Upper lobe of right lung (tissue), 1 donor: ENCODE measurements at regions not wholly inside any gene's neighbourhood (a gene's known extent, or its start where the extent isn't known, plus 50 kb on each side); places are given as distances from the start of the nearest gene placed in this dataset.

ENCODE experiments used
- ATAC-seq: fragments of 200-7000 bp; cut with Tn5 transposase; one replicate; pipeline ENCODE4 v1.9.1; 2020; ENCODE audit warnings: mild to moderate bottlenecking, moderate library complexity
- DNase-seq: peaks from one replicate; pipeline ENCODE4 v3.0.0-alpha.2; 2020
- H3K27ac ChIP-seq: fragments of 200-600 bp; one replicate; pipeline ENCODE4 v1.8.0; 2022
- H3K27me3 ChIP-seq: fragments of 200-600 bp; one replicate; pipeline ENCODE4 v1.8.0; 2022; ENCODE audit warnings: mild to moderate bottlenecking
- H3K36me3 ChIP-seq: fragments of 200-600 bp; one replicate; pipeline ENCODE4 v1.8.0; 2022
- H3K4me1 ChIP-seq: fragments of 200-600 bp; one replicate; pipeline ENCODE4 v1.8.0; 2022
- H3K4me3 ChIP-seq: fragments of 200-600 bp; one replicate; pipeline ENCODE4 v1.8.0; 2022; ENCODE audit warnings: mild to moderate bottlenecking
- H3K9me3 ChIP-seq: fragments of 200-600 bp; one replicate; pipeline ENCODE4 v1.8.0; 2022
- intact Hi-C: fragments of 100-400 bp; cut with DNase I; formaldehyde crosslinking; loops from one replicate; pipeline ENCODE4 v1.11.0; 2022
- TF ChIP-seq, protein P1 (sequence below): fragments of 200-600 bp; IDR thresholded peaks from one replicate; pipeline ENCODE4 v1.8.0; 2022; ENCODE audit warnings: antibody characterized with exemption
- donor health status: DM: no; HTN: yes; CAD: no; lungs with severe emphysema.

DNA sequence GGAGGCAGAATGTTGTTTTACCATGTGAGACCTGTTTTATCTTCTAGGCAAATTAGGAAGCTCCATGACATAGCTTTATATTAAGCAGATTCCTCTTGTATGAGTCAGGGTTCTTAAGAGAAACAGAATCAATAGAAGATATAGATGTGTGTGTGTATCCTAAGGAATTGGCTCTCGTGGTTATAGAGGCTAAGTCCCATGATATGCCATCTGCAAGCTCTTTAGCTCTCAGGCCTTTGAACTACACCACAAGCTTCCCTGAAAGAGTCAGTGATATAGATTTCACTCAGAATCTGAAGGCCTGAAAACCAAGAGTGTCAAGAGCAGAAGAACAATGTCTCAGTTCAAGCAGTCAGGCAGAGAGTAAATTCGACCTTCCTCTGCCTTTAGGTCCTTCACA lies 365.8 kb upstream of the ZNF608 start:
- H3K27ac ChIP-seq = no peak overlapping the region

DNA sequence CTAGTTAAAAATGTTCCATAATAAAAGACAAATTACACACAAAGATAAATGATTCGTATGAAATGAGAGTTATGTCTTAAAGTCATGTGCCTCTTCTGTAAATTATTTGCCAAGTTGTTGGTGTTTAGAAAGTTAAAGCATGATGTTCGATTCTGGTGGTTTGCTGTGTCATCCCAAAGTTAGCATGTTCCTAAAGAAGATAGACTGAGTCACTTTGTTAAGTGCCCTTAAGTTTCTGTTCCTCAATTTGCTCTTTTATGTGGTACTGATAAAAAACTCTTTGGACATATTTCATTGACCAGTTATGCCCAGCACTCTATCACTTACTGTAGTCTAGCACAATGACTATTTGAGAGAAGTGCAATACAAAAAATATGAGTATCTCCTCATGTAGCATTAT lies 366.9 kb upstream of the ZNF608 start:
- Histone ChIP-seq H3K4me1 (no peaks in the 10 kb centered on the region), H3K27me3 (no peaks in the 10 kb centered on the region), H3K36me3 (no peaks in the 10 kb centered on the region), H3K4me3 (no peak overlapping the region), H3K27ac (no peak overlapping the region), H3K9me3 (no peaks in the 10 kb centered on the region)
- DNase-seq (no peak), ATAC-seq (no peak)
- TF ChIP-seq, protein P1, sequence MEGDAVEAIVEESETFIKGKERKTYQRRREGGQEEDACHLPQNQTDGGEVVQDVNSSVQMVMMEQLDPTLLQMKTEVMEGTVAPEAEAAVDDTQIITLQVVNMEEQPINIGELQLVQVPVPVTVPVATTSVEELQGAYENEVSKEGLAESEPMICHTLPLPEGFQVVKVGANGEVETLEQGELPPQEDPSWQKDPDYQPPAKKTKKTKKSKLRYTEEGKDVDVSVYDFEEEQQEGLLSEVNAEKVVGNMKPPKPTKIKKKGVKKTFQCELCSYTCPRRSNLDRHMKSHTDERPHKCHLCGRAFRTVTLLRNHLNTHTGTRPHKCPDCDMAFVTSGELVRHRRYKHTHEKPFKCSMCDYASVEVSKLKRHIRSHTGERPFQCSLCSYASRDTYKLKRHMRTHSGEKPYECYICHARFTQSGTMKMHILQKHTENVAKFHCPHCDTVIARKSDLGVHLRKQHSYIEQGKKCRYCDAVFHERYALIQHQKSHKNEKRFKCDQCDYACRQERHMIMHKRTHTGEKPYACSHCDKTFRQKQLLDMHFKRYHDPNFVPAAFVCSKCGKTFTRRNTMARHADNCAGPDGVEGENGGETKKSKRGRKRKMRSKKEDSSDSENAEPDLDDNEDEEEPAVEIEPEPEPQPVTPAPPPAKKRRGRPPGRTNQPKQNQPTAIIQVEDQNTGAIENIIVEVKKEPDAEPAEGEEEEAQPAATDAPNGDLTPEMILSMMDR = no peak
- intact Hi-C loops = no loop called here

More for the DNA sequence above, 365.8 kb upstream of the ZNF608 start:
- H3K27me3 ChIP-seq = no peaks in the 10 kb centered on the region
- no peaks in the 10 kb centered on the region for H3K9me3 ChIP-seq
- no peak overlapping the region for H3K4me3 ChIP-seq
- no peaks in the 10 kb centered on the region for H3K36me3 ChIP-seq
- H3K4me1 ChIP-seq = no peaks in the 10 kb centered on the region
- TF ChIP-seq, protein P1 = no peak
- DNase-seq (no peak), ATAC-seq (no peak)
- intact Hi-C loops = no loop called here

DNA sequence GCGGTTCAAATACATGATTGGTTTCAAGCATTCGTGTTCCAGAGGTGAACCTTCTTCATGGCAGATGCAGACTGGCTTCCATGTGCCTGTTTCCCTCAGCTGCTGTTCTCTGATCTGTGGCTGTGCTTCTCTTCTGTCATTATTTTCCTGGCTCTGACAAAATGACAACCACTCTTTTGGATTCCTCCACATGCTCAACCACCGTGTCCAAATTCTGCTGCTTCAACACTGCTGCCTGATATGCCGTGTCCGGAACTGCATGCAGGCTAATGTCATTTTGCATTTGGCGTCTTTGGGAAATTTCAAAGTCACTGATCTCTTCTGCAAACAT lies 368.7 kb upstream of the ZNF608 start:
- Histone ChIP-seq H3K9me3 (no peaks in the 10 kb centered on the region), H3K4me1 (no peaks in the 10 kb centered on the region), H3K4me3 (no peak overlapping the region), H3K27ac (no peak overlapping the region), H3K27me3 (no peaks in the 10 kb centered on the region), H3K36me3 (no peaks in the 10 kb centered on the region)
- no peak for DNase-seq
- TF ChIP-seq, protein P1 = no peak
- intact Hi-C loops = no loop called here
- ATAC-seq = no peak

DNA sequence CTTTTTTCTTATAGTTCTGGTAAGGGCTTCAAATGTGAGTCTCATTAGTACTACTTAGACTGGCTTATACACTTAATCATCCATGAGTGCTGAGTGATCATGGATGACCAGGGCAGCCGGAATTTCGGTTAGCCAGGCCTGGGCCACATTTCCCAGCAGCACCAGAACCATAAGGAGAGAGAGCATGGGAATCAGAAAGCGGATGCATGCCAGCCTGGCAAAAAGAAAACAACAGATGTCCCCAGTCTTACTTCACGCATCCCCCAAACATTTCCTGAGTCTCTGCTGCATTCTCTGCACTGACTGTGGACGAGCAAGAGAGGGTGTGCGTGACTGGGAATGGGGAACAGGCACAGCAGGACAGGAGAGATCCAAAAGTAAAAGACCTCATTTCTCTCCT lies 371.1 kb upstream of the ZNF608 start:
- DNase-seq (no peak), ATAC-seq (no peak)
- H3K4me1 ChIP-seq = no peaks in the 10 kb centered on the region
- TF ChIP-seq, protein P1 = no peak
- H3K27me3 ChIP-seq = no peaks in the 10 kb centered on the region
- H3K27ac ChIP-seq = no peak overlapping the region
- intact Hi-C loops = no loop called here
- no peaks in the 10 kb centered on the region for H3K9me3 ChIP-seq
- H3K36me3 ChIP-seq = no peaks in the 10 kb centered on the region
- H3K4me3 ChIP-seq = no peak overlapping the region

DNA sequence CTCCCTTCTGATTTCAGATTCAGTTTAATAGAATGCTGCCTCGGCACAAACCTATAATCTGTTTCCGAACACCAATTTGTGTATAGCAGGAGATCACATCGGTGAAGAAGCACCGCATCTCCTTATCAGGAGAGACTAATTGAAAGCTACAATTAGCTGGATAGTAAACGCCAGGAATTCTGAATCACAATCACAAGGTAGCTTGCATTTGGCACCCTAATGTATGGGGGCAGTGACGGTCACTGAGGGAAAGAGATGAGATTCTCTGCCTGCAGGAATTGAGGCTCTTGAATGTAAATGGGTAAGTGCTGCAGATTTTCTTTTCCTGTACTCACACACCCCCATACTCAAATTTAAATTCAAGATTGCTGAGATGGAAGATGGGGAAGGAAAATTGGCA lies 373.6 kb upstream of the ZNF608 start:
- no peak for DNase-seq
- intact Hi-C loops = no loop called here
- Histone ChIP-seq H3K27ac (no peak overlapping the region), H3K9me3 (no peaks in the 10 kb centered on the region), H3K27me3 (no peaks in the 10 kb centered on the region), H3K4me1 (no peaks in the 10 kb centered on the region), H3K36me3 (no peaks in the 10 kb centered on the region), H3K4me3 (no peak overlapping the region)
- ATAC-seq = no peak
- TF ChIP-seq, protein P1 = no peak

DNA sequence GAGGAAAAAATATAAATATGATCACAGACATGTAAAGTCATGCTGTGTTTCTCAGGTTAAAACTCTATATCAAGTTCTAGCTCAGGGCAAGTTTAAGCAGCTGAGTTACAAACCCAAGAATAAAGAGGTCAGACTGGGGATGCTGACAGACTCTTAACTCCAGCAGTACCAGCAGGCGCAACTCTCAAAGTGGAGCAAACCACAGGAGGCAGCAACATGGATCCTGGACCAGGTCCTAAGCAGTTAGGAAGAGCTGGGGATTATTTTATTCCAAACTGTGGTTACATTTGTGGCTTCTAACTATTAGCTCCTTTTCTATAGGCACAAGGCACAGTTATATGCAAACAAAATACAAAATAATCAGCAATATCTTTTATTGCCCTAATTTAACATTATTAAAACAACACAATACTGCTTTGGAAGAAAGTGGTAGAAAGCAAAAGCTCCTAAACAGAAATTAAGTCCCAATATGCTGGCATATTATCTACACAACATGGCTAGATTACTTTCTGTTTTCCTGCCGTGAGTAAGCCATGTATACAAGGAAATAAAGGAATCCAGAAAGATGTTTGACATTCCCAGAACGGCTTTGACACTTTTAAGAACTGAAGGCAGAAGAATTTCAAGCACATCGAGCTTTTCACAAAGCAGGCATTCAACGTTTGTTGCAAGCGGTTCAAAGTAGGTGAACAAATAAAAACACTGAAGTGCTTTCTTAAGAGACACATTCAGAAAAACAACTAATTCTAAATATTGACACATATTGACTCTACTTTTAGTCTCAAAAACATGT lies 378.8 kb upstream of the ZNF608 start:
- peak; percentile 61 for ATAC-seq
- H3K9me3 ChIP-seq = no peaks in the 10 kb centered on the region
- no peak overlapping the region for H3K4me3 ChIP-seq
- DNase-seq = no peak
- TF ChIP-seq, protein P1 = no peak
- intact Hi-C loops = no loop called here
- no peaks in the 10 kb centered on the region for H3K27me3 ChIP-seq
- no peaks in the 10 kb centered on the region for H3K4me1 ChIP-seq
- no peak overlapping the region for H3K27ac ChIP-seq
- H3K36me3 ChIP-seq = no peaks in the 10 kb centered on the region
